ENCODE measurements at regions not wholly inside any gene's neighbourhood (a gene's known extent, or its start where the extent isn't known, plus 50 kb on each side); places are given as distances from the start of the nearest gene placed in this dataset.

- Histone ChIP-seq H3K27me3 (ENCODE audit: control insufficient read depth, insufficient read depth, low read length) (no peaks in the 10 kb centered on the region), H4K20me1 (ENCODE audit: insufficient read depth, low read length) (no peaks in the 10 kb centered on the region), H4K5ac (ENCODE audit: low read depth, low read length) (no peak overlapping the region), H2AK5ac (ENCODE audit: low read depth, low read length) (no peak overlapping the region), H3K9me3 (ENCODE audit: control insufficient read depth, insufficient read depth, low read length) (peaks cover 29% of the 10 kb centered on the region), H3K18ac (ENCODE audit: low read depth, low read length) (no peak overlapping the region), H3K9me1 (ENCODE audit: insufficient read depth, low read length) (no peaks in the 10 kb centered on the region), H3K4me1 (ENCODE audit: control insufficient read depth, insufficient read depth, low read length) (no peaks in the 10 kb centered on the region), H4K91ac (ENCODE audit: insufficient read depth, low read depth, low read length) (no peak overlapping the region), H3K79me1 (ENCODE audit: low read depth in 1 of 2, low read length in 2 of 2) (no peaks in the 10 kb centered on the region), H2BK20ac (ENCODE audit: low read depth, low read length) (no peak overlapping the region), H2BK120ac (ENCODE audit: low read depth, low read length) (no peak overlapping the region), H3K14ac (replicated peaks; ENCODE audit: low read depth, low read length) (no peak overlapping the region), H2AFZ (replicated peaks; ENCODE audit: low read length, poor library complexity) (no peak overlapping the region), H3K4me3 (ENCODE audit: insufficient read depth, low read depth, low read length) (no peak overlapping the region), H2BK15ac (ENCODE audit: low read depth, low read length) (no peak overlapping the region), H2AK9ac (replicated peaks; ENCODE audit: low read depth, low read length, poor library complexity) (no peak overlapping the region), H3K4me2 (ENCODE audit: low read depth, low read length) (no peak overlapping the region), H4K8ac (ENCODE audit: low read depth in 2 of 2, low read length in 2 of 2) (no peak overlapping the region), H3K27ac (ENCODE audit: insufficient read depth, low read length) (no peak overlapping the region), H3K4ac (ENCODE audit: low read depth, low read length) (no peak overlapping the region), H3K36me3 (ENCODE audit: control insufficient read depth, insufficient read depth, low read length) (no peaks in the 10 kb centered on the region), H3K56ac (ENCODE audit: extremely low read depth, insufficient read depth, low read length) (no peak overlapping the region), H2BK5ac (ENCODE audit: low read depth, low read length, poor library complexity, severe bottlenecking) (no peak overlapping the region), H3K9ac (ENCODE audit: low read depth, low read length) (no peak overlapping the region), H3K23ac (ENCODE audit: low read depth, low read length) (no peak overlapping the region)
- WGBS, 2 experiments (ENCODE audit: extremely low coverage in 2 of 2, insufficient read length in 1 of 2) = 60% methylated on average over 1 of the region's 8 CpGs; no CpG with 5 or more reads in 1 of the 2 experiments
- ATAC-seq (ENCODE audit: low read depth) (no peak), DNase-seq (no peak)
- in situ Hi-C loops (cut with MboI; ENCODE audit: low sequenced_read_pairs) (no loop called here), dilution Hi-C loops (cut with HindIII; ENCODE audit: low sequenced_read_pairs, unreplicated experiment) (no loop called here), intact Hi-C loops (cut with micrococcal nuclease) (no loop called here)
- ChIA-PET CTCF (no interaction called here), POLR2A (ENCODE audit: unreplicated experiment) (no interaction called here)
- no TSS peak for BruUV-seq (replicated peaks)
- no peak for TF ChIP-seq RCOR1 (IDR thresholded peaks at IDR 0.05; ENCODE audit: insufficient replicate concordance, low read length)
- no peak for TF ChIP-seq MAZ (IDR thresholded peaks at IDR 0.05; ENCODE audit: borderline replicate concordance, low read depth, low read length)
These were observed 68.3 kb upstream of the MYT1L start for GRCh38 chr2:2399396-2399795.
